Neural progenitor cell (in vitro differentiated cells): ENCODE measurements at regions not wholly inside any gene's neighbourhood (a gene's known extent, or its start where the extent isn't known, plus 50 kb on each side); places are given as distances from the start of the nearest gene placed in this dataset.

Source experiments
- DNase-seq: peaks from one replicate; pipeline ENCODE4 v3.0.0-alpha.2; 2016; ENCODE audit warnings: low spot score
- H2AFZ ChIP-seq: fragments of 200-600 bp; sonication (generic); replicated peaks from 2 replicates; pipeline ENCODE4 v1.6.1; 2016; ENCODE audit warnings: antibody characterized with exemption
- H3F3A ChIP-seq: fragments of 200-600 bp; sonication (generic); 2 replicates; pipeline ENCODE4 v1.6.1; 2016; ENCODE audit warnings: antibody characterized with exemption, low read depth
- H3K27ac ChIP-seq: fragments of 200-600 bp; sonication (generic); 2 replicates; pipeline ENCODE4 v1.5.1; 2016; ENCODE audit warnings: mild to moderate bottlenecking
- H3K27me3 ChIP-seq: fragments of 200-600 bp; sonication (generic); 2 replicates; pipeline ENCODE4 v1.6.1; 2016; ENCODE audit warnings: mild to moderate bottlenecking, moderate library complexity
- H3K36me3 ChIP-seq: fragments of 200-600 bp; sonication (generic); 2 replicates; pipeline ENCODE4 v1.5.1; 2016
- H3K4me1 ChIP-seq: fragments of 200-600 bp; sonication (generic); 2 replicates; pipeline ENCODE4 v1.6.1; 2016; ENCODE audit warnings: mixed run types
- H3K4me2 ChIP-seq: fragments of 200-600 bp; sonication (generic); 2 replicates; pipeline ENCODE4 v1.6.1; 2016
- H3K4me3 ChIP-seq: fragments of 200-600 bp; sonication (generic); 2 replicates; pipeline ENCODE4 v1.5.1; 2016
- H3K79me2 ChIP-seq: fragments of 200-600 bp; sonication (generic); 2 replicates; pipeline ENCODE4 v1.6.1; 2016; ENCODE audit warnings: low read depth
- H3K9ac ChIP-seq: fragments of 200-600 bp; sonication (generic); 2 replicates; pipeline ENCODE4 v1.6.1; 2016
- H3K9me3 ChIP-seq: fragments of 200-600 bp; sonication (generic); 2 replicates; pipeline ENCODE4 v1.5.1; 2016; ENCODE audit warnings: low read depth
- H4K20me1 ChIP-seq: fragments of 200-600 bp; sonication (generic); 2 replicates; pipeline ENCODE4 v1.6.1; 2016; ENCODE audit warnings: low read depth
- H3K27ac Mint-ChIP-seq: 3 replicates; pipeline ENCODE4 v1.8.0; 2021; ENCODE audit warnings: mixed read lengths
- H3K27me3 Mint-ChIP-seq: 2 replicates; pipeline ENCODE4 v1.8.0; 2022; ENCODE audit warnings: low read depth, mild to moderate bottlenecking, inconsistent platforms, moderate library complexity, mixed read lengths; ENCODE audit not compliant: insufficient read depth
- H3K36me3 Mint-ChIP-seq: 3 replicates; pipeline ENCODE4 v1.8.0; 2021; ENCODE audit warnings: mixed read lengths
- H3K4me1 Mint-ChIP-seq: 3 replicates; pipeline ENCODE4 v1.8.0; 2021; ENCODE audit warnings: mixed read lengths
- H3K4me3 Mint-ChIP-seq: 3 replicates; pipeline ENCODE4 v1.8.0; 2021; ENCODE audit warnings: mild to moderate bottlenecking, moderate library complexity, mixed read lengths
- H3K9me3 Mint-ChIP-seq: 3 replicates; pipeline ENCODE4 v1.8.0; 2020; ENCODE audit warnings: mixed read lengths
- EZH2 ChIP-seq: fragments of 200-600 bp; sonication (generic); IDR thresholded peaks from 2 replicates; pipeline ENCODE4 v1.6.1; 2017; ENCODE audit warnings: antibody characterized with exemption, mild to moderate bottlenecking, moderate library complexity
- EZH2phosphoT487 ChIP-seq: fragments of 200-600 bp; sonication (generic); IDR thresholded peaks from 2 replicates; pipeline ENCODE4 v1.6.1; 2017; ENCODE audit warnings: antibody characterized with exemption
- TF ChIP-seq, protein P1 (sequence below): fragments of 200-600 bp; sonication (generic); IDR thresholded peaks from 2 replicates; pipeline ENCODE4 v1.5.1; 2017; ENCODE audit warnings: antibody characterized with exemption, mild to moderate bottlenecking

DNA sequence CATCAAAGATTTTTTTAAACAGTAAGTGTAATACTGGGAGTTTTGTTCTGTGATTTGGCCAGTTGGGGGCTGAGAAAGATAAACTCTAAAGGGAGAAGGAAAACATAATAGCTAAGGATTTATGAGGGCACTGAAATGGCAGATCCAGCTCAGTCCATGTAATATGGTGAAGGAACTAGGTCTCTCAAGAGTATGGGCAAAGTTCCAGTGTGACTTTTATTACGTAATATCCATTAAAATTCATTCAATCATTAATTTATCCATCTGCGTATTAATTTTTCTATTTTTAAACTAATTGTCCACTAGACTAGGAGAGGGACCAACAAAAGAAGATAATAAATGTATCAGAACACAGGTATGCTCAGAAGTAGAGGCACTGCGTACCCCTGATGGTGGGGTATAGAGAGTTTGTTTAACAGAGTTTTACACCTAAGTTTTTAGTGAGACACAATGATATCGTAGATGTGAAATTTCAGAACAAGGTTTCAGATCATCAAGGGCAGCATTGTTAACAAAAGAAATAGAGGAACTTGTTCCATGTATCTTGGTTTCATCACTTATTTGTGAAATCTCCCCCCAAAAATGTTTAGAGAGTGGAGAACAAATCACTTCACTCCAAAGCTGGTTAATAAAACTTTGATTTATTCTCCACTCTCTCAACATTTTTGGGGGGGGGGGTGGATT, 351.1 kb downstream of the GRXCR1 start:
- Histone ChIP-seq H3K36me3 (no peaks in the 10 kb centered on the region), H3K4me3 (no peak overlapping the region), H4K20me1 (no peaks in the 10 kb centered on the region), H3K4me1 (no peaks in the 10 kb centered on the region), H3K9ac (no peak overlapping the region), H3K79me2 (no peaks in the 10 kb centered on the region), H3F3A (no peaks in the 10 kb centered on the region), H3K4me2 (no peak overlapping the region), H3K27me3 (no peaks in the 10 kb centered on the region), H3K27ac (no peak overlapping the region), H3K9me3 (no peaks in the 10 kb centered on the region), H2AFZ (no peak overlapping the region)
- Mint-ChIP-seq H3K27ac (no peak overlapping the region), H3K9me3 (no peaks in the 10 kb centered on the region), H3K4me3 (no peak overlapping the region), H3K4me1 (peaks cover 4% of the 10 kb centered on the region), H3K27me3 (no peaks in the 10 kb centered on the region), H3K36me3 (no peaks in the 10 kb centered on the region)
- no peak for DNase-seq
- TF ChIP-seq EZH2 = no peak

DNA sequence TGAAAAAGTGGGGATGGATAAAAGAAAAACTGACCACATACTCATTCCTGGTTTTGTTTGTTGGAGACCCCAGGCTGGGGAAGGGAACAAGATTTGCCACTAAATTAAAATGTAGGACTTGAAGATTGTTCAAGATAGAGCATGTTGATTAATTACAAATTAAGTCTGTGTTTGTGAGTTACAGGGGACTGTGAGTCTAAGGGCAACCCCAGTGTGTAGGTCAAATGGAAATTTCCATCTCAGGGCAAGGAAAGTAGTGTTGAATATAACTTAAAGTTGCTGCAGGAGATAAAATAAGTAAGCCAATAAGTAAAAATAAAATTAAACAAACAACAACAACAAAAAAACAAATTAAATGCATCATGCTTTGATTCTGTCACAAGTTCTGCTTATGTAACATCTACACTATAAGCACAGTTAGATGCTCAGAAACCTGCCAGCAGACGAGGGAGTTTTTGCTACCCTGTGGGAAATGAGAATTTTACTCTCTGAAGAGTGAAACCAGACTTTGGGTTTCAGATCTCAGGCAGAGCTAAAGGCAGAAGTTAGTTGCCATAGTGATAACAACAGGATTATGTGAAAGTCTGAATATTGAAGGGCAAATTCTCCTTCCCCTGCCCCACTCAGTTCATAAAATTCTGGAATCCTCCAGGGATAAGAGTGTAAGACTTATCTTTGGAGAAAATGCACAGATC, 352.3 kb downstream of the GRXCR1 start:
- no peak for TF ChIP-seq EZH2
- TF ChIP-seq EZH2phosphoT487 = no peak
- TF ChIP-seq, protein P1, sequence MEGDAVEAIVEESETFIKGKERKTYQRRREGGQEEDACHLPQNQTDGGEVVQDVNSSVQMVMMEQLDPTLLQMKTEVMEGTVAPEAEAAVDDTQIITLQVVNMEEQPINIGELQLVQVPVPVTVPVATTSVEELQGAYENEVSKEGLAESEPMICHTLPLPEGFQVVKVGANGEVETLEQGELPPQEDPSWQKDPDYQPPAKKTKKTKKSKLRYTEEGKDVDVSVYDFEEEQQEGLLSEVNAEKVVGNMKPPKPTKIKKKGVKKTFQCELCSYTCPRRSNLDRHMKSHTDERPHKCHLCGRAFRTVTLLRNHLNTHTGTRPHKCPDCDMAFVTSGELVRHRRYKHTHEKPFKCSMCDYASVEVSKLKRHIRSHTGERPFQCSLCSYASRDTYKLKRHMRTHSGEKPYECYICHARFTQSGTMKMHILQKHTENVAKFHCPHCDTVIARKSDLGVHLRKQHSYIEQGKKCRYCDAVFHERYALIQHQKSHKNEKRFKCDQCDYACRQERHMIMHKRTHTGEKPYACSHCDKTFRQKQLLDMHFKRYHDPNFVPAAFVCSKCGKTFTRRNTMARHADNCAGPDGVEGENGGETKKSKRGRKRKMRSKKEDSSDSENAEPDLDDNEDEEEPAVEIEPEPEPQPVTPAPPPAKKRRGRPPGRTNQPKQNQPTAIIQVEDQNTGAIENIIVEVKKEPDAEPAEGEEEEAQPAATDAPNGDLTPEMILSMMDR = no peak
- no peaks in the 10 kb centered on the region for H3K36me3 Mint-ChIP-seq
- no peaks in the 10 kb centered on the region for H3K27me3 ChIP-seq
- no peak for DNase-seq
- no peaks in the 10 kb centered on the region for H4K20me1 ChIP-seq
- H3K79me2 ChIP-seq = no peaks in the 10 kb centered on the region
- no peak overlapping the region for H2AFZ ChIP-seq
- no peak overlapping the region for H3K9ac ChIP-seq
- H3K4me1 Mint-ChIP-seq = peaks cover 4% of the 10 kb centered on the region
- H3K4me3 Mint-ChIP-seq = no peak overlapping the region
- no peaks in the 10 kb centered on the region for H3F3A ChIP-seq
- H3K9me3 ChIP-seq = no peaks in the 10 kb centered on the region
- H3K9me3 Mint-ChIP-seq = no peaks in the 10 kb centered on the region
- H3K4me2 ChIP-seq = no peak overlapping the region
- H3K36me3 ChIP-seq = no peaks in the 10 kb centered on the region
- H3K27ac Mint-ChIP-seq = no peak overlapping the region
- no peak overlapping the region for H3K27ac ChIP-seq
- no peaks in the 10 kb centered on the region for H3K4me1 ChIP-seq
- H3K4me3 ChIP-seq = no peak overlapping the region
- no peaks in the 10 kb centered on the region for H3K27me3 Mint-ChIP-seq

DNA sequence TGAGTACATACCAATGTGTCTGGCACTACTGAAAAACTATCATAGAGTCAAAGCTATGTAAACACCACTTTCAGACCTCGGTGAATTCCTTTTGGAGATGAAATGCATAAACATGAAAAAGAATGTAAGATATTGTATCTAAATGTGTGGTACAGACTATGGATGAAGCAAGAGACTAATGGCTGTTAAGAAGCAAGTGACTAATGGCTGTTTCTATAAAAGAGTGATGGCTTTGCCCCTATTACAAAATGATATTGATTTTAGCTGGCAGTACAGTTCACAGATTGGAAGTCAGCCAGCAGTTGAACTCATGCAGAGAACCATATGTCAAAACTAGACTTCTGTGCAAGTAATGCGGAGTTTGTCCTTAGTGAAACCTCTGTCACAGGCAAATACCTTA, 359.3 kb downstream of the GRXCR1 start:
- H4K20me1 ChIP-seq = no peaks in the 10 kb centered on the region
- H2AFZ ChIP-seq = no peak overlapping the region
- H3K36me3 ChIP-seq = no peaks in the 10 kb centered on the region
- Mint-ChIP-seq H3K4me1 (no peaks in the 10 kb centered on the region), H3K36me3 (no peaks in the 10 kb centered on the region), H3K4me3 (no peak overlapping the region), H3K27me3 (peaks cover 2% of the 10 kb centered on the region), H3K9me3 (no peaks in the 10 kb centered on the region), H3K27ac (no peak overlapping the region)
- H3K4me1 ChIP-seq = no peaks in the 10 kb centered on the region
- no peak for DNase-seq
- TF ChIP-seq, protein P1 = no peak
- no peak for TF ChIP-seq EZH2phosphoT487
- TF ChIP-seq EZH2 = no peak
- H3F3A ChIP-seq = no peaks in the 10 kb centered on the region
- H3K4me2 ChIP-seq = no peak overlapping the region
- no peak overlapping the region for H3K4me3 ChIP-seq
- no peaks in the 10 kb centered on the region for H3K79me2 ChIP-seq
- H3K27me3 ChIP-seq = no peaks in the 10 kb centered on the region
- H3K9ac ChIP-seq = no peak overlapping the region
- H3K9me3 ChIP-seq = no peaks in the 10 kb centered on the region
- H3K27ac ChIP-seq = no peak overlapping the region

DNA sequence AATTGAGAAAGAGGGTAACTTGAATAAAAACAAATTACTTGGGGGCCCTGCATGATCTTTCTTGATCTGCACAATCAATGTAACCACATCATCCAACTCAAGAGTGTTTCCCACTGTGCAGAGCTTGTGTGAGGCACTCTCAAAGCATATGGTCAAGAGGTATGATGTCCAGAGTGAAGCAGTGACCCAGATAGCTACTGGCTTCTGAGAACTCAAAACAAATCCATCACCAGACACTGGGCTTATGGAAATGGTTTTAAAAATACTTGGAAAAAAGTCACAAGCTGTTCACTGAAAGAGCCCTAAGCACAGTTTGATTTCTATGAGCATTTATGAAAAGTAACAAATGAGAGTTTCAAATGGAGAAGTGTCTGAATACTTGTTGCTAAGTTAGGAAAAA, 361.0 kb downstream of the GRXCR1 start:
- Mint-ChIP-seq H3K4me3 (no peak overlapping the region), H3K36me3 (no peaks in the 10 kb centered on the region), H3K27ac (no peak overlapping the region), H3K27me3 (peaks cover 2% of the 10 kb centered on the region), H3K9me3 (no peaks in the 10 kb centered on the region), H3K4me1 (no peaks in the 10 kb centered on the region)
- Histone ChIP-seq H4K20me1 (no peaks in the 10 kb centered on the region), H3K27ac (no peak overlapping the region), H3K79me2 (no peaks in the 10 kb centered on the region), H3K9me3 (no peaks in the 10 kb centered on the region), H3F3A (no peaks in the 10 kb centered on the region), H2AFZ (no peak overlapping the region), H3K36me3 (no peaks in the 10 kb centered on the region), H3K9ac (no peak overlapping the region), H3K4me1 (no peaks in the 10 kb centered on the region), H3K4me3 (no peak overlapping the region), H3K27me3 (no peaks in the 10 kb centered on the region), H3K4me2 (no peak overlapping the region)
- no peak for DNase-seq
- TF ChIP-seq EZH2 (no peak), EZH2phosphoT487 (no peak)
- TF ChIP-seq, protein P1 = no peak
